GM12878 (cell line): ENCODE measurements at regions not wholly inside any gene's neighbourhood (a gene's known extent, or its start where the extent isn't known, plus 50 kb on each side); places are given as distances from the start of the nearest gene placed in this dataset.

Source experiments
- ATAC-seq: fragments of 200-7000 bp; cut with Tn5 transposase; 3 replicates; pipeline ENCODE4 v1.9.1; 2020; ENCODE audit warnings: mild to moderate bottlenecking, moderate library complexity
- BruUV-seq: library from RNA; stranded (reverse); fragments of 400-500 nt; replicated peaks from 2 replicates; lab custom pipeline; 2021; lab: Mats Ljungman, UMichigan
- CTCF ChIA-PET: fragments of 300-600 bp; sonication (Branson Sonifier 250); formaldehyde crosslinking; extraction: SDS; loops from one replicate; lab custom pipeline; 2021; ENCODE audit warnings: inconsistent platforms; lab: Yijun Ruan, JAX
- POLR2A ChIA-PET: fragments of 350-600 bp; formaldehyde crosslinking; extraction: SDS; loops from one replicate; lab custom pipeline; 2021; ENCODE audit warnings: inconsistent platforms; lab: Charles Lee
- RAD21 ChIA-PET: fragments of 300-600 bp; sonication (Branson Sonifier 250); formaldehyde crosslinking; loops from one replicate; lab custom pipeline; 2023; ENCODE audit warnings: antibody characterized with exemption; ENCODE audit not compliant: unreplicated experiment; lab: Charles Lee
- SMC1A ChIA-PET: fragments of 300-600 bp; sonication (Branson Sonifier 250); formaldehyde crosslinking; loops from one replicate; lab custom pipeline; 2023; ENCODE audit not compliant: unreplicated experiment, uncharacterized antibody; lab: Charles Lee
- DNase-seq: peaks from one replicate; pipeline ENCODE4 v3.0.0-alpha.2; 2011; ENCODE audit warnings: low read depth, low spot score
- FAIRE-seq: peaks from 3 replicates; lab custom pipeline; 2011; peaks lifted over from hg19 to GRCh38; lab: Jason Lieb, UNC
- H2AFZ ChIP-seq: 2 replicates; pipeline ENCODE4 v1.6.0; 2011; ENCODE audit warnings: low read depth, low read length, control low read depth; ENCODE audit not compliant: control insufficient read depth
- H3K27ac ChIP-seq: 2 replicates; pipeline ENCODE4 v1.5.1; 2011; ENCODE audit warnings: control low read depth; ENCODE audit not compliant: control insufficient read depth, insufficient read depth
- H3K27me3 ChIP-seq, 2 experiments: replicated peaks in 1 of 2; 2 replicates each; pipeline versions ENCODE4 v1.6.0 to v1.6.1; 2011; ENCODE audit warnings: low read length in 1 of 2; ENCODE audit not compliant: control insufficient read depth in 2 of 2, insufficient read depth in 2 of 2
- H3K36me3 ChIP-seq, 2 experiments: 2 replicates each; pipeline ENCODE4 v1.5.1; 2011; ENCODE audit warnings: low read length in 1 of 2; ENCODE audit not compliant: control insufficient read depth in 2 of 2, insufficient read depth in 2 of 2
- H3K4me1 ChIP-seq: 2 replicates; pipeline ENCODE4 v1.6.1; 2011; ENCODE audit warnings: mild to moderate bottlenecking, low read length, moderate library complexity, mixed read lengths; ENCODE audit not compliant: control insufficient read depth, insufficient read depth
- H3K4me2 ChIP-seq: 2 replicates; pipeline ENCODE4 v1.6.0; 2011; ENCODE audit warnings: control low read depth; ENCODE audit not compliant: control insufficient read depth, insufficient read depth
- H3K4me3 ChIP-seq: fragments of 200-600 bp; sonication (generic); 2 replicates; pipeline ENCODE4 v1.5.1; 2016
- H3K79me2 ChIP-seq: 2 replicates; pipeline ENCODE4 v1.6.0; 2011; ENCODE audit warnings: low read length; ENCODE audit not compliant: control insufficient read depth, insufficient read depth
- H3K9ac ChIP-seq: 2 replicates; pipeline ENCODE4 v1.8.0; 2011; ENCODE audit warnings: low read length, control low read depth, mixed read lengths; ENCODE audit not compliant: control insufficient read depth, insufficient read depth
- H3K9me3 ChIP-seq: replicated peaks from 3 replicates; pipeline ENCODE4 v1.5.1; 2011; ENCODE audit warnings: mild to moderate bottlenecking, low read length; ENCODE audit not compliant: control insufficient read depth, insufficient read depth
- H4K20me1 ChIP-seq: 2 replicates; pipeline ENCODE4 v1.6.0; 2011; ENCODE audit not compliant: control insufficient read depth, insufficient read depth
- ETV6 ChIP-seq, 2 experiments: fragments of 450-650 bp in 1 of 2; IDR thresholded peaks in 1 of 2; conservative IDR thresholded peaks in 1 of 2; 2 replicates each; pipeline ENCODE4 v1.6.1; 2014; ENCODE audit warnings: antibody characterized with exemption in 1 of 2, borderline replicate concordance in 1 of 2, low read depth in 1 of 2, mild to moderate bottlenecking in 1 of 2, moderate library complexity in 1 of 2
- FOS ChIP-seq: IDR thresholded peaks from 3 replicates; pipeline ENCODE4 v1.6.1; 2011; ENCODE audit warnings: borderline replicate concordance; ENCODE audit not compliant: insufficient read length; ENCODE audit errors: extremely low read depth
- JUNB ChIP-seq: IDR thresholded peaks from 2 replicates; pipeline ENCODE4 v1.6.1; 2016; ENCODE audit warnings: antibody characterized with exemption, mild to moderate bottlenecking
- SREBF1 ChIP-seq: IDR thresholded peaks from 2 replicates; pipeline ENCODE4 v1.6.1; 2012; ENCODE audit warnings: mild to moderate bottlenecking, low read length
- TCF3 ChIP-seq: IDR thresholded peaks from 2 replicates; pipeline ENCODE4 v1.6.1; 2012; ENCODE audit warnings: low read depth, mild to moderate bottlenecking, low read length, borderline replicate concordance; ENCODE audit not compliant: insufficient read depth
- WGBS: methylation state at CpG from one replicate; pipeline ENCODE4 v1.1.6; 2016; ENCODE audit warnings: low lambda C conversion rate; ENCODE audit not compliant: insufficient replicate concordance, insufficient coverage; ENCODE audit errors: missing lambda C conversion rate; 5-methylcytosine and 5-hydroxymethylcytosine counted together
- in situ Hi-C: fragments of 300-500 bp; cut with MboI; formaldehyde crosslinking; loops from 9 replicates; pipeline ENCODE4 v1.14.3; 2018; ENCODE audit warnings: mixed read lengths
- intact Hi-C: fragments of 100-400 bp; cut with micrococcal nuclease; formaldehyde crosslinking; loops from one replicate; pipeline ENCODE4 v1.14.2; 2022; ENCODE audit not compliant: unreplicated experiment
- TF ChIP-seq, protein P1 (sequence below): fragments of 450-650 bp; formaldehyde crosslinking; IDR thresholded peaks from 2 replicates; pipeline ENCODE4 v1.5.0; 2022; ENCODE audit warnings: mild to moderate bottlenecking, missing genetic modification characterization
- TF ChIP-seq, protein P2 (sequence below): fragments of 450-650 bp; IDR thresholded peaks from 2 replicates; pipeline ENCODE4 v1.6.1; 2017; ENCODE audit warnings: mild to moderate bottlenecking, low read depth, inconsistent platforms; ENCODE audit not compliant: poor library complexity, severe bottlenecking

DNA sequence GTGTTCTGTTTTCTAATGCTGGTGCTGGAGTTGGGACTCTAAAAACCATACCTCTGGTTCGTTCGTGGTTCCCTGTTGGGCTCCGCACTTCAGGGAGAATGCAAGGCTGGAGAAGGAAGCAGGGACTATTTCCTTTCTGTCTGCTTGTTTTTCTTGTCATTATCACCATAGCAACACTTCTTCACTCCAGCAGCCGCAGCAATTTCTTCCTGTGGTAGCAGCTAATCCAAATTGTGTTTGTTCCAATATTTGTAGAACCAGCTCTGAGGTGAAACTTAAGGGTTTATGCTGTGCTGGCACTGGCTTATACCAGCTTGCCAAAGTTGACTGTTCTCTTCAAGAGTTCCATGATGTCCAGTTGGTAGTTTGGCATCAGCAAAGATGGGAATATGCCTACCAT lies 301.4 kb upstream of the SYT4 start:
- Histone ChIP-seq H3K36me3 (no peaks in the 10 kb centered on the region), H3K4me3 (no peak overlapping the region), H3K9me3 (no peaks in the 10 kb centered on the region), H3K27ac (no peak overlapping the region), H3K79me2 (no peaks in the 10 kb centered on the region), H3K4me2 (no peak overlapping the region), H3K27me3 (no peaks in the 10 kb centered on the region), H3K9ac (no peak overlapping the region), H3K4me1 (no peaks in the 10 kb centered on the region), H2AFZ (no peak overlapping the region), H4K20me1 (no peaks in the 10 kb centered on the region)
- RAD21 ChIA-PET = no interaction called here
- CTCF ChIA-PET = no interaction called here
- WGBS = 33% methylated on average over 4 of the region's 4 CpGs
- POLR2A ChIA-PET = no interaction called here
- no peak for FAIRE-seq
- no peak for TF ChIP-seq TCF3
- TF ChIP-seq FOS = no peak
- no peak for TF ChIP-seq JUNB
- TF ChIP-seq, protein P1, sequence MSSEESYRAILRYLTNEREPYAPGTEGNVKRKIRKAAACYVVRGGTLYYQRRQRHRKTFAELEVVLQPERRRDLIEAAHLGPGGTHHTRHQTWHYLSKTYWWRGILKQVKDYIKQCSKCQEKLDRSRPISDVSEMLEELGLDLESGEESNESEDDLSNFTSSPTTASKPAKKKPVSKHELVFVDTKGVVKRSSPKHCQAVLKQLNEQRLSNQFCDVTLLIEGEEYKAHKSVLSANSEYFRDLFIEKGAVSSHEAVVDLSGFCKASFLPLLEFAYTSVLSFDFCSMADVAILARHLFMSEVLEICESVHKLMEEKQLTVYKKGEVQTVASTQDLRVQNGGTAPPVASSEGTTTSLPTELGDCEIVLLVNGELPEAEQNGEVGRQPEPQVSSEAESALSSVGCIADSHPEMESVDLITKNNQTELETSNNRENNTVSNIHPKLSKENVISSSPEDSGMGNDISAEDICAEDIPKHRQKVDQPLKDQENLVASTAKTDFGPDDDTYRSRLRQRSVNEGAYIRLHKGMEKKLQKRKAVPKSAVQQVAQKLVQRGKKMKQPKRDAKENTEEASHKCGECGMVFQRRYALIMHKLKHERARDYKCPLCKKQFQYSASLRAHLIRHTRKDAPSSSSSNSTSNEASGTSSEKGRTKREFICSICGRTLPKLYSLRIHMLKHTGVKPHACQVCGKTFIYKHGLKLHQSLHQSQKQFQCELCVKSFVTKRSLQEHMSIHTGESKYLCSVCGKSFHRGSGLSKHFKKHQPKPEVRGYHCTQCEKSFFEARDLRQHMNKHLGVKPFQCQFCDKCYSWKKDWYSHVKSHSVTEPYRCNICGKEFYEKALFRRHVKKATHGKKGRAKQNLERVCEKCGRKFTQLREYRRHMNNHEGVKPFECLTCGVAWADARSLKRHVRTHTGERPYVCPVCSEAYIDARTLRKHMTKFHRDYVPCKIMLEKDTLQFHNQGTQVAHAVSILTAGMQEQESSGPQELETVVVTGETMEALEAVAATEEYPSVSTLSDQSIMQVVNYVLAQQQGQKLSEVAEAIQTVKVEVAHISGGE (CRISPR knock-in tag) = no peak
- no peak for TF ChIP-seq ETV6 (conservative IDR thresholded peaks at IDR 0.05 in 1 of 2, IDR thresholded peaks at IDR 0.05 in 1 of 2; ENCODE audit: borderline replicate concordance in 1 of 2, low read depth in 1 of 2)
- no peak for TF ChIP-seq SREBF1
- TF ChIP-seq, protein P2, sequence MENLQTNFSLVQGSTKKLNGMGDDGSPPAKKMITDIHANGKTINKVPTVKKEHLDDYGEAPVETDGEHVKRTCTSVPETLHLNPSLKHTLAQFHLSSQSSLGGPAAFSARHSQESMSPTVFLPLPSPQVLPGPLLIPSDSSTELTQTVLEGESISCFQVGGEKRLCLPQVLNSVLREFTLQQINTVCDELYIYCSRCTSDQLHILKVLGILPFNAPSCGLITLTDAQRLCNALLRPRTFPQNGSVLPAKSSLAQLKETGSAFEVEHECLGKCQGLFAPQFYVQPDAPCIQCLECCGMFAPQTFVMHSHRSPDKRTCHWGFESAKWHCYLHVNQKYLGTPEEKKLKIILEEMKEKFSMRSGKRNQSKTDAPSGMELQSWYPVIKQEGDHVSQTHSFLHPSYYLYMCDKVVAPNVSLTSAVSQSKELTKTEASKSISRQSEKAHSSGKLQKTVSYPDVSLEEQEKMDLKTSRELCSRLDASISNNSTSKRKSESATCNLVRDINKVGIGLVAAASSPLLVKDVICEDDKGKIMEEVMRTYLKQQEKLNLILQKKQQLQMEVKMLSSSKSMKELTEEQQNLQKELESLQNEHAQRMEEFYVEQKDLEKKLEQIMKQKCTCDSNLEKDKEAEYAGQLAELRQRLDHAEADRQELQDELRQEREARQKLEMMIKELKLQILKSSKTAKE = no peak
- ATAC-seq = no peak
- no peak for DNase-seq
- in situ Hi-C loops (no loop called here), intact Hi-C loops (loop anchor here (10.0 kb wide), 1 partner anchor 1264 kb away; no protein-coding TSS in a partner anchor)
- SMC1A ChIA-PET = no interaction called here
- no TSS peak for BruUV-seq
